GM21576 (cell line): ENCODE measurements at regions not wholly inside any gene's neighbourhood (a gene's known extent, or its start where the extent isn't known, plus 50 kb on each side); places are given as distances from the start of the nearest gene placed in this dataset.
"Not testable (repeated sequence)": the region's sequence is repeated elsewhere in the genome, so short reads cannot be mapped to it uniquely, and the experiment has no call there.

Experiments used
- ATAC-seq: cut with Tn5 transposase; IDR thresholded peaks from one replicate; pipeline ENCODE4 v1.9.1; 2021; ENCODE audit warnings: mild to moderate bottlenecking, moderate library complexity; ENCODE audit not compliant: unreplicated experiment

GRCh38 chr12:75944097-75944904, 87.3 kb downstream of the PHLDA1 start:
- ATAC-seq, result peak; percentile 98

GRCh38 chr12:75943730-75944096, 87.9 kb downstream of the PHLDA1 start:
- no peak for ATAC-seq

- ATAC-seq, result not testable (repeated sequence)
Measured at GRCh38 chr12:75941661-75942060, 89.9 kb downstream of the PHLDA1 start.

- no peak for ATAC-seq
Measured at GRCh38 chr12:75939016-75939642, 92.4 kb downstream of the PHLDA1 start.

GRCh38 chr12:75938189-75938588, 93.4 kb downstream of the PHLDA1 start:
- ATAC-seq, result no peak

GRCh38 chr12:75937486-75937885, 94.1 kb downstream of the PHLDA1 start:
- no peak for ATAC-seq

GRCh38 chr12:75936515-75937440, 94.8 kb downstream of the PHLDA1 start:
- no peak for ATAC-seq

GRCh38 chr12:75935539-75936242, 95.9 kb downstream of the PHLDA1 start:
- ATAC-seq, result no peak

- no peak for ATAC-seq
Measured at GRCh38 chr12:75933101-75933500, 98.5 kb downstream of the PHLDA1 start.

- ATAC-seq, result no peak
Measured at GRCh38 chr12:75932241-75932640, 99.3 kb downstream of the PHLDA1 start.

- ATAC-seq, result no peak
Measured at GRCh38 chr12:75923964-75924666, 107.5 kb downstream of the PHLDA1 start.

- ATAC-seq, result no peak
Measured at GRCh38 chr12:75922944-75923642, 108.5 kb downstream of the PHLDA1 start.

- ATAC-seq, result no peak
Measured at GRCh38 chr12:75921622-75922289, 109.8 kb downstream of the PHLDA1 start.

GRCh38 chr12:75917715-75918114, 113.9 kb downstream of the PHLDA1 start:
- no peak for ATAC-seq

- ATAC-seq, result peak; percentile 53
Measured at GRCh38 chr12:75917083-75917482, 114.5 kb downstream of the PHLDA1 start.

- ATAC-seq, result no peak
Measured at GRCh38 chr12:75913502-75914351, 117.8 kb downstream of the PHLDA1 start.

GRCh38 chr12:75909714-75910656, 121.6 kb downstream of the PHLDA1 start:
- ATAC-seq, result no peak
